ENCODE measurements at regions not wholly inside any gene's neighbourhood (a gene's known extent, or its start where the extent isn't known, plus 50 kb on each side); places are given as distances from the start of the nearest gene placed in this dataset.
"Not testable (repeated sequence)": the region's sequence is repeated elsewhere in the genome, so short reads cannot be mapped to it uniquely, and the experiment has no call there.

DNA sequence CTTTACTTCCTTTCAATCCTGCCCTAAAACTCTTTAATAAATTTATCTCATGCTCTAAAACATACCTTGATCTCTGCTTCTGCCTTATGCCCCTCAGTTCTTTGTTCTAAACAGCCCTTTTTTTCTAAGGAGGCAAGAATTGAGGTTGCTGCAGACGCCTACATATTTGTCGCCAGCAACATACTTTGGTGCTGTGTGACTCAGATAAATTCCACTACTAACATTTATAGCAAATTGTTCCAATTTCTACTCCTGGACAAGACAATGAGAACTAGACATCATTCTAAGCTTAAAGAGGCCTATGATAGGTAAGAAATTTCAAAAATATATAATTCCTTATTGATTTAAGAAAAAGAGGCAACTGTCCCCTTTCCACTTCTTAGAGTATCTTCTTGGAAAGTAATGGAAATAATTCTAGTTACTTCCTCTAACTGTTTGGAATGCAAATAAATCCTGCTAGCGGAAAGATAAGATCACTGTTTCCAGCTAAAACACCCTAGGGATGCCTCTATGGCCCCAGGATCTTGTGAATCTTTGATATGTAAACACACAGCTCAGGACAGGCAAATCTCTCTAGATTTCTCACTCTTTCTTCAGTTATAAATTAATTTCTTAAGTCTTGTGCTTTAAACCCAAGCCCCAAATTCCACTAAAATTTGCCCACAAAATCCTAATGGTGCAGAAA is 869.1 kb downstream of the KCNT2 start:
- DNase-seq = no peak

DNA sequence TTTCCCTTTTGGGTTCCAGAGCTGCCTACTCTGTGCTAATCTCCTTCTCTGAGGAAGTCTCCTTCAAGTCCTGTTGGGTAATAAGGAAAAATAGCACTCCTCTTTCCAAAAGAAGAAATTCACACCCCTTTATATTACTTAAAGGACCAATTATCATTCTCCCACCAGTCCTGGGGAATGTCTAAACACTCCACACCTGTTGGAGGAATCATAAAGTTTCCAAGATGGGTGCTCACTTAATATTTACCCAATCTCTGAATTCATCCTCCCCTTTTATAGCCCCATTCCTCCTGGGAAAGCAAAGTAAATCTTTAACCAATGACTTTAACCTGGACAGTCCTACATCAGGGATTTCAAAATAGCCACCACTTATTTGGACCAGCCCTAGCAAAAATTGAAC is 873.1 kb downstream of the KCNT2 start:
- no peak for DNase-seq

GRCh38 chr1:195733826-195734225 is 874.4 kb downstream of the KCNT2 start:
- DNase-seq = no peak

DNA sequence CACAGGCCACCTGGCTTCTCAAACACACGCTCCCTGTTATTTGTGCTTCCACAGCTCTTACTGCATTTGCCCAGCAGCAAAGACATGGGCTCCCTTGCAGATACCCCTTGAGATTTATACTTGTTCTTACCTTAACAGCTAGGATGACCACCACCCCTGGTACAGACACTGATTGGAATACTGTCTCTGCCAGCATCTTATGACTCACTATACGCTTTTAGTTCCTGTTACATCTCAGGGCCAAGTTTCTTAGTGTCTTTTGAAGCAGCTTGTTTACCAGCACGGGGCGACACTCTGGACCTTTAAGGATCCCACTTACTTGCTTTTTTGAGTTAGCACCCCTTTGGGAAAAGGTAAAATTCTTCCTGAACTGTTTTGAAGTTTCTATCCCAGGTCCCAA is 874.8 kb downstream of the KCNT2 start:
- DNase-seq = no peak

DNA sequence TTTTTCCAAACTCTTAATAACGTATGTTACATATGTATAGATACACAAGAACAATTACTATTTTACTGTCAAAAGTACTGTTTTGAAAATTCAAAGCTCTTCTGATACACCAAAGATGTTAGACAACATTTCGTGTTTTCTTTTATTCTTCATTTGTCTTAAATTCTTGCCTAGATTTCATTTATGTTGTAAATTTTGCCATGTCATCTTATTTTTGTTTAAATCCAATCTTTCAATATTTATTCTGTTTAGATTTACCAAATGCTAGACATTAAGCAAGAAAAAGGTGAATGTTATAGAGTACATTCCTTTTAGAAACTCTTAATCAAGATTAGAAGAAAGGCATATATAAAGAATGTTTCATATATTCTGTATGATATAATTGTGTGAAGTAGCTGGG is 876.9 kb downstream of the KCNT2 start:
- DNase-seq = no peak

DNA sequence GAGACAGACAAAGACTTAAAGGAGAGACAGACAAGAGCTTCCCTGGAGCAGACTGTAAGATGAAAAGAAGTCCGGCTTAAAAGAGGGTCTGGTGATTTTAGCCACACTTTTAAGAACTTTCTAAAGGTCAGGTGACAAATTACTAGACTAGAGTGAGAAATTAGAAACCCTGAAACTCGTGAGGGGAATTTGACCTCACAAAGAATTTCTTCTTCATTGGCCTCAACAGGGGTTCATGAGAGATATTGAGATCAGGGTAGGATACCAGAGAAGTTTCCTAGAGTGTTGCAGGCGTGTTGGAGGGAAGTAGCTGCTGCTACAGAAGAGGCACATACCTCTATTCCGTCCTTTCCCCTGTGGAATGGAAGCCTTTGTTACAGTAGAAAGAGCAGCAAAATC is 884.4 kb downstream of the KCNT2 start:
- DNase-seq = no peak

GRCh38 chr1:195722852-195723795 is 885.1 kb downstream of the KCNT2 start:
- not testable (repeated sequence) for DNase-seq

- DNase-seq = not testable (repeated sequence)
Measured at GRCh38 chr1:195722146-195722545, 886.1 kb downstream of the KCNT2 start.

- no peak for DNase-seq
Measured at GRCh38 chr1:195721210-195721971, 886.8 kb downstream of the KCNT2 start.

DNA sequence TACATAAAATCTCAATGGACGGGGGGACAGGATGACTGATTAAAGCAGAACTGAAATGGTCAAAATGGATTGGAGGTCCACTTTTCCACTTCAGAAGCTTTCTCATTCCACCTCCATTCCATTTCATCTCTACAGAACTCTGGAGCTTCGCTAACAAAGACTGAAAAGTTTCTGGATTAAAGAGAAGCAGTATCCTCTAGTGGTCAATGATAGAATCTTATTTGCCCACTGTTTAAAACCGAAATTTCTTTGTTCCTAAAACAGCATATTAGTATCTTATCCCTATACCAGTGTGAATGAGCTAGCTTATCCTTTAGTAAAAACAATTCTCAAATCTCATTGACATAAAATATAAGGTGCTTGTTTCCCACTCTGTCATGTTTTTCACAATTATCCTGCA is 890.6 kb downstream of the KCNT2 start:
- peak; percentile 35 for DNase-seq

- no peak for DNase-seq
Measured at GRCh38 chr1:195715652-195716051, 892.6 kb downstream of the KCNT2 start.

DNA sequence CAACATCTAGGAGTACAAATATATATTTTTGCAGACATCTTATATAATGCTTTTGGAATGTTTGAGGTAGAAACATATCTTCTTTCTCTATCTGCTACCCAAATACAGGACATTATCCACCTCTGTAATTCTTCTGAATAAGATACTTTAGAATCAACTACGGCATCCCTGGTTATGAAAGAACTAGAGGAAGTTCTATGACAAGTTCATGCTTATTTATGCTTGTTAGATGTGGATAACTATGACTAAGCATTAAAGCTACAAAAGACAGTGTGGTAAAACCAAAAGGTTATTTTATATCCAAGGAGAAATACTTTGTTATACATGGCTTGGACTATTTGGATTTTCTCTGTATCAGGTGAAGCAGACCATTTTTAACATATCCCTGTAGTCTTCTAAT is 894.0 kb downstream of the KCNT2 start:
- DNase-seq = no peak

- no peak for DNase-seq
Measured at GRCh38 chr1:195709821-195710220, 898.4 kb downstream of the KCNT2 start.

- no peak for DNase-seq
Measured at GRCh38 chr1:195704028-195704427, 904.2 kb downstream of the KCNT2 start.

GRCh38 chr1:195701149-195701548 is 907.1 kb downstream of the KCNT2 start:
- no peak for DNase-seq

- DNase-seq = no peak
Measured at GRCh38 chr1:195697130-195697529, 911.1 kb downstream of the KCNT2 start.

- no peak for DNase-seq
Measured at GRCh38 chr1:195686764-195687163, 921.5 kb downstream of the KCNT2 start.

DNA sequence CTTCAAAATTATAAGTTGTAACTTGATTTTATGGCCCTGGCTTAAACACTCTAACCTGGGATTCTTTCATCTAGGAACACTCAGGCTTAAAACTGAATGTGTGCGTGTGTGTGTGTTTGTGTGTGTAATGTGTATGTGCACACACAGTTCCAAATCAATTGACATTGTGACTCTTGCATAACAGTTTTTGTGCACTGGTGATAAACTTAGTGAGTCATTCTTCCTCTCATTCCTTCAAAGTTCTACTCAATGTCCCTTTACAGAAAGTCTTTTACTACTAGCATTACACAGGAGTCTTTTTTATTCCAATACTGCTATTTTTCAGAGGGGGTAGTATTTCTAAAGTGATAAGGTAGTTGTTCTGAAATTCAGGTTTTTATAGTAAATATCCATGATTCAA is 943.6 kb downstream of the KCNT2 start:
- DNase-seq = no peak

- no peak for DNase-seq
Measured at GRCh38 chr1:195663549-195664280, 944.5 kb downstream of the KCNT2 start.

GRCh38 chr1:195656780-195657179 is 951.5 kb downstream of the KCNT2 start:
- DNase-seq = no peak

DNA sequence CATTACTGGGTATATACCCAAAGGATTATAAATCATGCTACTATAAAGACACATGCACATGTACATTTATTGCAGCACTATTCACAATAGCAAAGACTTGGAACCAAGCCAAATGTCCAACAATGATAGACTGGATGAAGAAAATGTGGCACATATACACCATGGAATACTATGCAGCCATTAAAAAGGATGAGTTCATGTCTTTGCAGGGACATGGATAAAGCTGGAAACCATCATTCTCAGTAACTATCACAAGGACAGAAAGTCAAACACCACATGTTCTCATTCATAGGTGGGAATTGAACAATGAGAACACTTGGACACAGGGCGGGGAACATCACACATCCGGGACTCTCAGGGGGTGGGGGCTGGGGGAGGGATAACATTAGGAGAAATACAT is 959.4 kb downstream of the KCNT2 start:
- DNase-seq = not testable (repeated sequence)

GRCh38 chr1:195637539-195637938 is 970.7 kb downstream of the KCNT2 start:
- DNase-seq = peak; percentile 22

DNA sequence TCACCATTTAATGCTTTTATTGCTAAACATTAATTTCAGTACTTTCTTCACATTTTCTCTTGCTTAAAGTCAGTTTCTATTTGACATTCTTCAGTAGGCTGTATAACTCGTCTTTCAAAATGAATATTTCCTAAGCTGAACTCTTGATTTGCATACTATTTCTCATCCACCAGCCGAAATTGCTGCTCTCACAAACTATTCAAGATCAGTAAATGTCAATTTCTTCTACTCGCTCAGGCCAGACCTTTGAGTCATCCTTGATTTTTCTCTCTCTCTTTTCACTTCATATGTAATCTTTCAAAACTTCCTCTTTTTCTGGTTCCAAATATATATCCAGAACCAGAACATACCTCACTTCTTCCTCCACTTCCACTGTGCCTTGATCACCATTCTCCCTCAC is 990.0 kb downstream of the KCNT2 start:
- DNase-seq = no peak
